ENCODE measurements at regions not wholly inside any gene's neighbourhood (a gene's known extent, or its start where the extent isn't known, plus 50 kb on each side); places are given as distances from the start of the nearest gene placed in this dataset.
"Not testable (repeated sequence)": the region's sequence is repeated elsewhere in the genome, so short reads cannot be mapped to it uniquely, and the experiment has no call there.

DNA sequence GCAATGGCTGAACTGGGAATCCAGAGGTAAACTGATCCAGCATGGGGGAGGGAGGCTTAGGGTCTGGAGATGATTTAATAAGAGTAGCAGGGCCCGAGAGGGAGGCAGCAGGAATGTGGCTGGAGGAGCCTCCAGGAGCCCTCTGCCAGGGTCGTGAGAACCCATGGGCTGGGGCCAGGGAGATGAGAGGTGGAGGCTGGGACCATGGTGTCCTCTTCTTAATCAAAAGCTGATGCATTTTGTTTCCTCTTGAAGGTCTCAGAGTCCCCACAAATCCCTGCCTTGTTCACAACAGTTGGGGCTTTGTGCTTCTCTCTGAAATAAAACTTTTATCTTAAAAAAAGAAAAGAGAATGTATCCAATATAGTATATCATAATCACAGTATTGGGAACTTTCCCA is 123.7 kb upstream of the ZNF516 start:
- Histone ChIP-seq H3K4me3 (ENCODE audit: low read depth, low read length) (no peak overlapping the region), H3K9me3 (ENCODE audit: control insufficient read depth, insufficient read depth, low read length) (no peaks in the 10 kb centered on the region), H3K36me3 (ENCODE audit: control insufficient read depth, insufficient read depth, low read length) (no peaks in the 10 kb centered on the region), H3K27ac (ENCODE audit: low read depth, low read length) (peak overlapping the region; percentile 92), H3K27me3 (ENCODE audit: control insufficient read depth, insufficient read depth, low read length) (no peaks in the 10 kb centered on the region), H3K4me1 (ENCODE audit: control insufficient read depth, insufficient read depth, low read length) (peaks cover 30% of the 10 kb centered on the region)
- whole genome bisulfite sequencing (ENCODE audit: insufficient coverage), result 64% methylated on average over 2 of the region's 2 CpGs
- DNase-seq (ENCODE audit: low read depth in 4 of 6, low spot score in 6 of 6), result no peak

DNA sequence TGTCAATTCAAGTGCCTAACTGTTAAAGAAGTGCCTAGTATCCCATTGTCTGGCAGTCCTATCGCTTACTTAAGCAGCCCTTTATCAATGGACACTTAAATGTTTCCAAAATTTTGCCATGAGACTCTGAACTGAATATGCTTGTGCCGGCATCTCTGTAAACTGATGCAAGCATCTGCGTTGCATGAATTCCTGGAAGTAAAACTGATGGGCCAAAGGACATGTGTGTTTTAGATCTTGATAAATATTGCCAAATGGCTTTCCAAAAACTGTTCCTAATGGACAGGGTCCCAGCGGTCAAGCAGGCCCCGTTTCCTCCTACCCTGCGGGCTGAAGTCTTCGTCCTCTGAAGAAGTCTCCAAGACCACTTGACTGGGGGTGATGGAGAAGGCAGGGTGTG is 121.3 kb upstream of the ZNF516 start:
- H3K27me3 ChIP-seq (ENCODE audit: control insufficient read depth, insufficient read depth, low read length), result no peaks in the 10 kb centered on the region
- peaks cover 27% of the 10 kb centered on the region for H3K4me1 ChIP-seq (ENCODE audit: control insufficient read depth, insufficient read depth, low read length)
- 96% methylated on average over 5 of the region's 7 CpGs for WGBS (ENCODE audit: insufficient coverage)
- H3K27ac ChIP-seq (ENCODE audit: low read depth, low read length), result no peak overlapping the region
- DNase-seq (ENCODE audit: low read depth in 4 of 6, low spot score in 6 of 6), result no peak
- H3K9me3 ChIP-seq (ENCODE audit: control insufficient read depth, insufficient read depth, low read length), result no peaks in the 10 kb centered on the region
- no peak overlapping the region for H3K4me3 ChIP-seq (ENCODE audit: low read depth, low read length)
- H3K36me3 ChIP-seq (ENCODE audit: control insufficient read depth, insufficient read depth, low read length), result no peaks in the 10 kb centered on the region

DNA sequence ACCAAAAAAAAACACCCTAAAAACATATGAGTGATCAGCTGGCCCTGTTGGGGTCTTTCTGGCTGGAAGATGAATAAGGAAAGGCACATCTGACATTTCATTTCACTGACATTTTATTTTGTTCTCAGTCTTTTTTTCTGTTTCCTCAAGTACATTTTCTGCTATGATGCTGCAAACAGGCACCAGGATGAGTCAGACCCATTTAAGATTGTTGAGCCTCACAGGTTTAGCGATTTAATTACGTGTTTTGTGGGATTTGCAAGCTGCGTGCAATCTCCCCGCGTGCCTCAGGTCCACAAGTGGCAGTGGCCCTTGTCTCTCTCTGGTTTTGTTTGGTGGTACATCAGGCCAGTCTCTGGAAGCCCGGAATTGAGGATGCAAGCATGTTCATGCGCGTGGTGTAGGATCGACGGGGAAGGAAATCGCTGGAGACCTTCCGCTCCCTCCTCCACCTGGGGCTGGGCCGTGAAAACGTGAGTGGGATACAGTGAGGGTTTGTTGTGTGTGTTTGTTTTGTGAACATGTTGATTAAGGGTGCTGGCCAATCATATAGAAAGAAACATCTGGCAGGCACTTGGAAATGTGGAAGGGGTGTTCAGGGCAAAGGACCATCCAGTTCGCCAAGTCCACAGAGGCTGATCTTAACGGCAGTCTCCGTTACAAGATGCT is 120.2 kb upstream of the ZNF516 start:
- no peaks in the 10 kb centered on the region for H3K9me3 ChIP-seq (ENCODE audit: control insufficient read depth, insufficient read depth, low read length)
- H3K27ac ChIP-seq (ENCODE audit: low read depth, low read length), result no peak overlapping the region
- DNase-seq (ENCODE audit: low read depth in 4 of 6, low spot score in 6 of 6), result no peak
- 87% methylated on average over 10 of the region's 17 CpGs for WGBS (ENCODE audit: insufficient coverage)
- H3K27me3 ChIP-seq (ENCODE audit: control insufficient read depth, insufficient read depth, low read length), result no peaks in the 10 kb centered on the region
- H3K4me1 ChIP-seq (ENCODE audit: control insufficient read depth, insufficient read depth, low read length), result peaks cover 23% of the 10 kb centered on the region
- no peaks in the 10 kb centered on the region for H3K36me3 ChIP-seq (ENCODE audit: control insufficient read depth, insufficient read depth, low read length)
- H3K4me3 ChIP-seq (ENCODE audit: low read depth, low read length), result no peak overlapping the region

DNA sequence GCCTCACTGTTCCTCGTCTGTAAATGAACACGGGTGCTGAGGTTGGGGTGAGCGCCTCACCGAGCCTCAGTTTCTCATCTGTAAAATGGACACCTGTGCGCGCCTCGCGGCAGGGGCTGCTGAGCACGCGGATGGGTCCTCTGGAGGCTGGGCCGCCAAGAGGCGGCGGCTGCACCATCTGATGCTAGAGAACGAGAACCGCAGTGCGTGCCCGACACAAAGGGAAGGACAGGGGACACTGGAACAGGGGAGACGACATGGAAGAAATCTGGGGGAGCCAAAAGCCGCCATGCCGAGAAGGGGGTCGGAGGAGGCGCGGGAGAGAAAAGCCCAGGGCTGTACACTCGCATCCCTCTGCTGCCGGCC is 118.7 kb upstream of the ZNF516 start:
- Histone ChIP-seq H3K27me3 (ENCODE audit: control insufficient read depth, insufficient read depth, low read length) (no peaks in the 10 kb centered on the region), H3K9me3 (ENCODE audit: control insufficient read depth, insufficient read depth, low read length) (no peaks in the 10 kb centered on the region), H3K27ac (ENCODE audit: low read depth, low read length) (no peak overlapping the region), H3K36me3 (ENCODE audit: control insufficient read depth, insufficient read depth, low read length) (no peaks in the 10 kb centered on the region), H3K4me3 (ENCODE audit: low read depth, low read length) (no peak overlapping the region), H3K4me1 (ENCODE audit: control insufficient read depth, insufficient read depth, low read length) (peaks cover 12% of the 10 kb centered on the region)
- WGBS (ENCODE audit: insufficient coverage), result 90% methylated on average over 25 of the region's 25 CpGs
- DNase-seq (ENCODE audit: low read depth in 4 of 6, low spot score in 6 of 6), result no peak

DNA sequence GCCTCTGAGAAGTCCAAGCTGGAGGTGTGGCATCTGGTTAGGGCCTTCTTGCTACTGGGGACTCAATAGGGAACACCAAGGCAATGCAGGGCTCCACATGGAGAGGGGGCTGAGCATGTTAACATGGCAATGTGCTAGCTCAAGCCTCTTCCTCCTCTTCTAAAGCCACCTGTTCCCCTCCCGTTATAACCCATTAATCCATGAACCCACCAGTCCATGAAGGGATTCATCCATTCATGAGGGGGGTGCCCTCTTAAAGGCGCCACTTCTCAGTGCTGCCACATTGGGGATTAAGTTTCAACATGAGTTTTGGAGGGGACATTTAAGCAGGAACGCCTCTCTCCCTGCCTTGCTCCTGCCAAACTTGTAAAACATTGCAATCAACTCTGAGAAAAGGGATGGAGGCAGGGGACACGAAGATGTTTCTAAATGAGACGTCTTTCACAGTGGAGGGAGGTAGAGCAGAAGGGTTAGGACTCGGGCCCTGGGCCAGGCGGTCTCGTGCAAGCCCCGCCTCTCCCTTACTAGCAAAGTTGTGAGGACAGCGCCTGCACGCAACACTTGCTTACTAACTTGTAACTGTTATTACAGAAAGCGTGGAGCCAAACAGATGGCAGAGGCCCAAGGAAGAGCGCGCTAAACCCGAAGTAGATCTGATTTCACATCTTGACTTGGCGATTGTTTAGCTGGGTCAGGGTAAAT is 118.2 kb upstream of the ZNF516 start:
- no peaks in the 10 kb centered on the region for H3K27me3 ChIP-seq (ENCODE audit: control insufficient read depth, insufficient read depth, low read length)
- no peaks in the 10 kb centered on the region for H3K36me3 ChIP-seq (ENCODE audit: control insufficient read depth, insufficient read depth, low read length)
- H3K27ac ChIP-seq (ENCODE audit: low read depth, low read length), result no peak overlapping the region
- no peak for DNase-seq (ENCODE audit: low read depth in 4 of 6, low spot score in 6 of 6)
- WGBS (ENCODE audit: insufficient coverage), result 89% methylated on average over 13 of the region's 16 CpGs
- no peaks in the 10 kb centered on the region for H3K9me3 ChIP-seq (ENCODE audit: control insufficient read depth, insufficient read depth, low read length)
- H3K4me3 ChIP-seq (ENCODE audit: low read depth, low read length), result no peak overlapping the region
- peaks cover 8% of the 10 kb centered on the region for H3K4me1 ChIP-seq (ENCODE audit: control insufficient read depth, insufficient read depth, low read length)

DNA sequence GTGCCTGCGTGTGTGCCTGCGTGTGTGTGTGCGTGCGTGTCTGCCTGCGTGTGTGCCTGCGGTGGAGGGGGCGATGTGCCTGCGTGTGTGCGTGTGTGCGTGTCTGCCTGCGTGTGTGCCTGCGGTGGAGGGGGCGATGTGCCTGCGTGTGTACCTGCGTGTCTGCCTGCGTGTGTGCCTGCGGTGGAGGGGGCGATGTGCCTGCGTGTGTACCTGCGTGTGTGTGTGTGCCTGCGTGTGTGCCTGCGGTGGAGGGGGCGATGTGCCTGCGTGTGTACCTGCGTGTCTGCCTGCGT is 116.7 kb upstream of the ZNF516 start:
- 96% methylated on average over 26 of the region's 26 CpGs for WGBS (ENCODE audit: insufficient coverage)
- not testable (repeated sequence) for H3K9me3 ChIP-seq (ENCODE audit: control insufficient read depth, insufficient read depth, low read length); DNase-seq (ENCODE audit: low read depth in 4 of 6, low spot score in 6 of 6); H3K27me3 ChIP-seq (ENCODE audit: control insufficient read depth, insufficient read depth, low read length); H3K27ac ChIP-seq (ENCODE audit: low read depth, low read length); H3K36me3 ChIP-seq (ENCODE audit: control insufficient read depth, insufficient read depth, low read length); H3K4me3 ChIP-seq (ENCODE audit: low read depth, low read length); H3K4me1 ChIP-seq (ENCODE audit: control insufficient read depth, insufficient read depth, low read length)

DNA sequence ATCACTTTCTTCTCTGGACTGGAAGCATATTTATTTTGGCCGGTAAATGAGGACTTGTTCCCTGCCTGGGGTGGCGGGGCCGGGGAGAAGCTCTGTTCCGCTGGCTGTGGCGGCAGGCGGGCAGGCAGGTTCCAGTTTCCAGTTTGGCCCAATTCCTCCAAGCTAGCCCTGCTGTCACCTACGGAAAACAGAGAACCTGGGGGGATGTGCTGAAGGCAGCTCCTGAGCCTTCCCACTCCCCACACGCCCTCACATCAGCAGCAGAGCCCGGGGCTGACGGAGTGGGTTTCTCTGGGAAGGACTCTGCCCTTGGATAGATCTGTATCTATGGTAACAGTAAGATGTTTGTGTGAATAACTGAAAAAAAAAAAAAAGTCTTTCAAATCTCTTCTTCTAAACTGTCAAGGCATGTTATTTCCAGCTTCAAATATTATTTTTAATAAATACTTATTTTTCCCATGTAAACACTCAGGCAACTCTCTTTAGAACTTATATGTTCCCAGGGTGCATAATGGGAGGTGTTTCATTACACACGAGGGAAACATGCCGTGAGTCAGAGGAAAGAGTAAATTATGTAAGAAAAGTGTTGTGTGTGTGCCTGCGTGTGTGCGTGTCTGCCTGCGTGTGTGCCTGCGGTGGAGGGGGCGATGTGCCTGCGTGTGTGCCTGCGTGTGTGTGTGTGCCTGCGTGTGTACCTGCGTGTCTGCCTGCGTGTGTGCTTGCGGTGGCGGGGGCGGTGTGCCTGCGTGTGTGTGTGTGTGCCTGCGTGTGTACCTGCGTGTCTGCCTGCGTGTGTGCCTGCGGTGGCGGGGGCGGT is 116.1 kb upstream of the ZNF516 start:
- H3K36me3 ChIP-seq (ENCODE audit: control insufficient read depth, insufficient read depth, low read length), result no peaks in the 10 kb centered on the region
- no peaks in the 10 kb centered on the region for H3K27me3 ChIP-seq (ENCODE audit: control insufficient read depth, insufficient read depth, low read length)
- WGBS (ENCODE audit: insufficient coverage), result 76% methylated on average over 27 of the region's 32 CpGs
- H3K4me1 ChIP-seq (ENCODE audit: control insufficient read depth, insufficient read depth, low read length), result peaks cover 8% of the 10 kb centered on the region
- peak in 2 of 6 donors; percentile 74 to 84 for DNase-seq (ENCODE audit: low read depth in 4 of 6, low spot score in 6 of 6)
- H3K9me3 ChIP-seq (ENCODE audit: control insufficient read depth, insufficient read depth, low read length), result no peaks in the 10 kb centered on the region
- peak overlapping the region; percentile 32 for H3K4me3 ChIP-seq (ENCODE audit: low read depth, low read length)
- H3K27ac ChIP-seq (ENCODE audit: low read depth, low read length), result peak overlapping the region; percentile 47

DNA sequence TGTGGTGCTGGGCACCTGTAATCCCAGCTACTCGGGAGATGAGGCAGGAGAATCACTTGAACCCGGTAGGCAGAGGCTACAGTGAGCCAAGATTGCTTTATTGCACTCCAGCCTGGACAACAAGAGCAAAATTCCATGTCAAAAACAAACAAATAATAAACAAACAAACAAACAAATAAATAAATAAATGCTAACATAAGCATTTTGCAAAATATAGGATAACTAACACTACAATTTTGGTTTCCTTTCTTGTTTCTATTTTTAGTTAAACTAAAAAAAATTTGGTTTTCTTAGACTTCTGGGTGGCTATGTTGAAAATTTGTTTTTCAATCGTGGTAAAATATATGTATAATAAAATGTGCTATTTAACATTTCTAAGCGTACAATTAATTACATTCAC is 115.0 kb upstream of the ZNF516 start:
- DNase-seq (ENCODE audit: low read depth in 4 of 6, low spot score in 6 of 6), result no peak
- Histone ChIP-seq H3K4me3 (ENCODE audit: low read depth, low read length) (no peak overlapping the region), H3K27me3 (ENCODE audit: control insufficient read depth, insufficient read depth, low read length) (no peaks in the 10 kb centered on the region), H3K27ac (ENCODE audit: low read depth, low read length) (no peak overlapping the region), H3K4me1 (ENCODE audit: control insufficient read depth, insufficient read depth, low read length) (peaks cover 8% of the 10 kb centered on the region), H3K9me3 (ENCODE audit: control insufficient read depth, insufficient read depth, low read length) (no peaks in the 10 kb centered on the region), H3K36me3 (ENCODE audit: control insufficient read depth, insufficient read depth, low read length) (no peaks in the 10 kb centered on the region)
- 100% methylated on average over 1 of the region's 4 CpGs for WGBS (ENCODE audit: insufficient coverage)

DNA sequence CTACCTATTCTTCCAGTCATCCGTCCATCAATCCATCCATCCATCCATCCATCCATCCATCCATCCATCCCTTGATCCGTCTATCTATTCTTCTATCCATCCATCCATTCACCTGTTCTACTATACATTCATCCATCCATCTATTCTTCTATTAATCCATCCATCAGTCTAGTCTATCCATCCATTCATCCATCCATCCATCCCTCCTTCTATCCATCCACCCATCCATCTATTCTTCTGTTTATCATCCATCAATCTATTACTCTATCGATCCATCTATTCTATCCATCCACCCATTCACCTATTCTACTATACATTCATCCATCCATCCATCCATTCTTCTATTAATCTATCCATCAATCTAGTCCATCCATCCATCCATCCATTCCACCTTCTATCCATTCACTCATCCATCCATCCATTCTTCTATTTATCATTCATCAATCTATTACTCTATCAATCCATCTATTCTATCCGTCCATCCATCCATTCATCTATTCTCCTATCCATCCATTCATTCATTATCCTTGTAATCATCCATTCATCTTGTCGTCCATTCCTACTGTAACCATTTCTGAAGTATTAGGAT is 110.4 kb upstream of the ZNF516 start:
- no peak overlapping the region for H3K4me3 ChIP-seq (ENCODE audit: low read depth, low read length)

More for the DNA sequence above, 110.4 kb upstream of the ZNF516 start:
- H3K4me1 ChIP-seq (ENCODE audit: control insufficient read depth, insufficient read depth, low read length), result no peaks in the 10 kb centered on the region
- DNase-seq (ENCODE audit: low read depth in 4 of 6, low spot score in 6 of 6), result no peak
- no peaks in the 10 kb centered on the region for H3K36me3 ChIP-seq (ENCODE audit: control insufficient read depth, insufficient read depth, low read length)
- 97% methylated on average over 4 of the region's 5 CpGs for WGBS (ENCODE audit: insufficient coverage)
- no peak overlapping the region for H3K27ac ChIP-seq (ENCODE audit: low read depth, low read length)
- no peaks in the 10 kb centered on the region for H3K9me3 ChIP-seq (ENCODE audit: control insufficient read depth, insufficient read depth, low read length)
- no peaks in the 10 kb centered on the region for H3K27me3 ChIP-seq (ENCODE audit: control insufficient read depth, insufficient read depth, low read length)

Data from spinal cord (tissue), 9 donors.